WERI-Rb-1 (cell line): ENCODE measurements at regions not wholly inside any gene's neighbourhood (a gene's known extent, or its start where the extent isn't known, plus 50 kb on each side); places are given as distances from the start of the nearest gene placed in this dataset.
"Not testable (repeated sequence)": the region's sequence is repeated elsewhere in the genome, so short reads cannot be mapped to it uniquely, and the experiment has no call there.

Experiments
- DNase-seq: peaks from one replicate; pipeline ENCODE4 v3.0.0-alpha.2; 2020
- H3K27ac ChIP-seq: fragments of 250-450 bp; sonication (Bioruptor Pico); 2 replicates; pipeline ENCODE4 v1.5.1; 2020; ENCODE audit warnings: mild to moderate bottlenecking, moderate library complexity
- H3K27me3 ChIP-seq: fragments of 250-450 bp; sonication (Bioruptor Pico); 2 replicates; pipeline ENCODE4 v1.5.1; 2021; ENCODE audit warnings: mild to moderate bottlenecking, low read depth, moderate library complexity; ENCODE audit not compliant: insufficient read depth, severe bottlenecking
- H3K36me3 ChIP-seq: fragments of 250-450 bp; sonication (Bioruptor Pico); 2 replicates; pipeline ENCODE4 v1.5.1; 2020; ENCODE audit warnings: mild to moderate bottlenecking, moderate library complexity
- H3K4me3 ChIP-seq: 2 replicates; pipeline ENCODE4 v1.5.1; 2011; ENCODE audit warnings: low read depth, mild to moderate bottlenecking, control low read depth, low read length
- H3K9me3 ChIP-seq: fragments of 250-450 bp; sonication (Bioruptor Pico); 2 replicates; pipeline ENCODE4 v1.5.1; 2021; ENCODE audit warnings: mild to moderate bottlenecking, moderate library complexity; ENCODE audit not compliant: severe bottlenecking
- CTCF ChIP-seq: IDR thresholded peaks from 2 replicates; pipeline ENCODE4 v1.5.1; 2011; ENCODE audit warnings: low read depth, mild to moderate bottlenecking, control low read depth, inconsistent platforms, low read length

DNA sequence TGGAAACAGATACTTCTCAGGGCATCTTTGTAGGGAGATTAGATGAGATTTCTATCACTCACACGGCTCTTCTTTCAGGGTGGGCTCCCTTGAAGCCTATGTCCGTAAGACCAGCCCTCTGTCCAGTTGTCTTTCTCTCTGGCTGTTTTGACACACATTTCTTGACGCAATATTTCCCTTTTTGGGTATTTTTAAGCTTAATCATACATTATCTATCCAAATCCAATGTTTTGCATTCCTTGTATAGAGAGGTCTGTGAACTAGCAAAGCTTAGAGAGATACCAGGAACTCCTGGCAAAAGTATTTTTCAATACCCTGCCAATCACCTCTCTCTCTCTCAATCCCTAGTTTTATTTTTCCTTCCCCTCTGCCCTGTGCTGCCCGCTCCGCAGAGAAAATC, 79.3 kb downstream of the EOMES start:
- no peaks in the 10 kb centered on the region for H3K36me3 ChIP-seq
- H3K27me3 ChIP-seq = no peaks in the 10 kb centered on the region
- no peaks in the 10 kb centered on the region for H3K9me3 ChIP-seq
- no peak for TF ChIP-seq CTCF
- DNase-seq = no peak
- no peak overlapping the region for H3K27ac ChIP-seq
- no peak overlapping the region for H3K4me3 ChIP-seq

GRCh38 chr3:27641888-27642601, 80.1 kb downstream of the EOMES start:
- no peak overlapping the region for H3K4me3 ChIP-seq
- no peaks in the 10 kb centered on the region for H3K27me3 ChIP-seq
- no peak for TF ChIP-seq CTCF
- H3K9me3 ChIP-seq = no peaks in the 10 kb centered on the region
- no peak for DNase-seq
- H3K27ac ChIP-seq = no peak overlapping the region
- H3K36me3 ChIP-seq = no peaks in the 10 kb centered on the region

- Histone ChIP-seq H3K27me3 (no peaks in the 10 kb centered on the region), H3K27ac (no peak overlapping the region), H3K4me3 (no peak overlapping the region), H3K36me3 (no peaks in the 10 kb centered on the region), H3K9me3 (no peaks in the 10 kb centered on the region)
- TF ChIP-seq CTCF = no peak
- no peak for DNase-seq
Measured at GRCh38 chr3:27641271-27641800, 80.8 kb downstream of the EOMES start.

DNA sequence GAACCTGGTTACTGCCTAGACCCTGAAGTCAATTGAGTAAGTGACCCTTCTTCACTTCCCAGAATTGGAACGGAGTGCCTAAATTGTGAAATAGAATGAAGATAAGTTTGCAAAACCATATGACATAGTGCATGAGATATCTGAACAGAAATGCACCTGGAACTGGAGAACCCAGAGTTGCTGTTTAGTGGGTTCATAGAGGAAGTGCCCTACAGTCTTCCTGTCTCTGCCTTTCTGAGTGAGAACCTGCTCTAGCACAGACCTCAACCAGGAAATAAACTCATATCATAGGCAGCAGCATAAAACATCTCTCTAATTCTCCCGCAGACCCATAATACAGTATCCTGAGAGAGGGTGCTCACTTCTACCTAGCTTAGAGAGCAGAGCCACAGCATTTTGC, 82.9 kb downstream of the EOMES start:
- DNase-seq = no peak

GRCh38 chr3:27638594-27638993, 83.5 kb downstream of the EOMES start:
- H3K9me3 ChIP-seq = no peaks in the 10 kb centered on the region
- no peaks in the 10 kb centered on the region for H3K36me3 ChIP-seq
- no peak for DNase-seq
- no peak for TF ChIP-seq CTCF
- no peak overlapping the region for H3K27ac ChIP-seq
- no peaks in the 10 kb centered on the region for H3K27me3 ChIP-seq
- H3K4me3 ChIP-seq = no peak overlapping the region

More for the DNA sequence above, 82.9 kb downstream of the EOMES start:
- Histone ChIP-seq H3K4me3 (no peak overlapping the region), H3K27ac (no peak overlapping the region), H3K27me3 (no peaks in the 10 kb centered on the region), H3K36me3 (no peaks in the 10 kb centered on the region), H3K9me3 (no peaks in the 10 kb centered on the region)
- no peak for TF ChIP-seq CTCF

DNA sequence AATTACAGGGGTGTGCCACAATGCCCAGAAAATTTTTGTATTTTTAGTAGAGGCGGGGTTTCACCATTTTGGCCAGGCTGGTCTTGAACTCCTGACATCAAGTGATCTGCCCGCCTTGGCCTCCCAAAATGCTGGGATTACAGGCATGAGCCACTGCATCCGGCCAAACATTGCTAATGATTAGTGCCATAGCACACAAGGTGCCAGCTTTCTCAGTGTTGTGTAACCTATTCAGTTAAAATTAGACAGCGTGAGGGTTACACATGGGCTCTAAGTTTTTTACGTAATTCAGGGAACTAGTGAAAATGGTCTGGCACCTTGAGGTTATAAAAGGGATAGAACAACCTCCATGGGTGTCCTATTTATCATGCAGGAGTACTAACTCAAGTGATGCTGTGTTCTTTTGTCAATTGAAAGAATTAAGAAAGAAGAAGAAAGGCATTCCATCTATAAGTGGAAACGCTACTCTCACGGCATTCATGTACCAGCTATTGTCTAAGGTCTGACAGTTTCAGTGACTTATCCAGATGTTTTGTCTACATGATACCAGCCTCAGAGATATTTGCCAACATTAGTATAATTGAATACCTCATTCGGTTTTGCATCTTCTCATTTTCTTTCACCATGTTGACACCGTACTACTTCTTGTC, 84.7 kb downstream of the EOMES start:
- no peak for TF ChIP-seq CTCF
- H3K27me3 ChIP-seq = no peaks in the 10 kb centered on the region
- no peaks in the 10 kb centered on the region for H3K9me3 ChIP-seq
- no peak overlapping the region for H3K27ac ChIP-seq
- no peaks in the 10 kb centered on the region for H3K36me3 ChIP-seq
- no peak overlapping the region for H3K4me3 ChIP-seq
- no peak for DNase-seq

DNA sequence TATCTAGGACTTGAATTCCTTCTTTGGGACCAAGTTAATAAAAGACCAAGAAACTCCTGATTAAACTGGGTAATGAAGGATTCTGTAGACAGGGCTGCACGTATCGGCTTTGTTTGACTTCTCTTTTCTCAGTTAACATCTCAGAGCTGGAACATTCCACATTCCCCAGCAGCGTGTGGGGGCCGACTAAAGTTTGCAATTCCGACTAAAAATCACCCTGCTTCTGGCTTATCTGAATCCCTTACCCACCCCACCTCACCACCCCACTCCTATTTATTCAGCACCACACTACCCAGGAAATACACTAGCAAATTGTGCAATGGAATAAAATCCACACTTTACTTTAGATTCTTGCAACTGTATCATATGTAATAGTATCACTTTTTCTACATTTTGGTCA, 87.1 kb downstream of the EOMES start:
- H3K27me3 ChIP-seq, DNase-seq, H3K4me3 ChIP-seq, H3K36me3 ChIP-seq, H3K27ac ChIP-seq, H3K9me3 ChIP-seq: not testable (repeated sequence)
